ENCODE measurements at regions not wholly inside any gene's neighbourhood (a gene's known extent, or its start where the extent isn't known, plus 50 kb on each side); places are given as distances from the start of the nearest gene placed in this dataset.

- TF ChIP-seq, protein P1, sequence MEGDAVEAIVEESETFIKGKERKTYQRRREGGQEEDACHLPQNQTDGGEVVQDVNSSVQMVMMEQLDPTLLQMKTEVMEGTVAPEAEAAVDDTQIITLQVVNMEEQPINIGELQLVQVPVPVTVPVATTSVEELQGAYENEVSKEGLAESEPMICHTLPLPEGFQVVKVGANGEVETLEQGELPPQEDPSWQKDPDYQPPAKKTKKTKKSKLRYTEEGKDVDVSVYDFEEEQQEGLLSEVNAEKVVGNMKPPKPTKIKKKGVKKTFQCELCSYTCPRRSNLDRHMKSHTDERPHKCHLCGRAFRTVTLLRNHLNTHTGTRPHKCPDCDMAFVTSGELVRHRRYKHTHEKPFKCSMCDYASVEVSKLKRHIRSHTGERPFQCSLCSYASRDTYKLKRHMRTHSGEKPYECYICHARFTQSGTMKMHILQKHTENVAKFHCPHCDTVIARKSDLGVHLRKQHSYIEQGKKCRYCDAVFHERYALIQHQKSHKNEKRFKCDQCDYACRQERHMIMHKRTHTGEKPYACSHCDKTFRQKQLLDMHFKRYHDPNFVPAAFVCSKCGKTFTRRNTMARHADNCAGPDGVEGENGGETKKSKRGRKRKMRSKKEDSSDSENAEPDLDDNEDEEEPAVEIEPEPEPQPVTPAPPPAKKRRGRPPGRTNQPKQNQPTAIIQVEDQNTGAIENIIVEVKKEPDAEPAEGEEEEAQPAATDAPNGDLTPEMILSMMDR (IDR thresholded peaks at IDR 0.05) = no peak
- TF ChIP-seq ZFX (IDR thresholded peaks at IDR 0.05; ENCODE audit: borderline replicate concordance) = no peak
These were observed 379.4 kb downstream of the FBXW7 start for GRCh38 chr4:152156442-152156841.

Measured in 22Rv1 (cell line).